NCI-H1694 (cell line): ENCODE measurements at regions not wholly inside any gene's neighbourhood (a gene's known extent, or its start where the extent isn't known, plus 50 kb on each side); places are given as distances from the start of the nearest gene placed in this dataset.
"Not testable (repeated sequence)": the region's sequence is repeated elsewhere in the genome, so short reads cannot be mapped to it uniquely, and the experiment has no call there.

Experiments used
- DNase-seq: peaks from one replicate; lab custom pipeline; 2025; lab: John Stamatoyannopoulos, UW

- DNase-seq = no peak
These were observed 257.7 kb upstream of the MYT1L start for GRCh38 chr2:2588777-2589176.

GRCh38 chr2:2587354-2587753 is 256.3 kb upstream of the MYT1L start:
- DNase-seq = no peak

DNA sequence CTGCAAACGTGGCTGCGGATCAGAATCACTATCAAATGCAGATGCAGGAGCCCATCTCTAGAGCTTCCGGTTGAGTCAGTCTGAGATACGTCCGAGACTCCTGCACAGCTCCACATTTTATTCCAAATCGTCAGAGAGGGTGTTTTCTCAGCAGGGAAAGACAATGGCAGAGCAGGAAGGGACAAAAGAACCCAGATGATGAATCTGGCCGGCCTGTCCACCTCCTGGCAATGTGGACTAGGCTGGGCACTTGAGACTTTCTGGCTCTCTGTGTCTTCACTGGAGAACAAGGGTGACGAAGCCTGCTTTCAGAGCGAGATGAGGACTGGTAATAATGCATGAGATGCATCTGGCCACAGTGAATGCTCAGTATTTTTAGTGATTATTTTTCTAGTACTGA is 255.9 kb upstream of the MYT1L start:
- DNase-seq = no peak

- DNase-seq = no peak
These were observed 255.1 kb upstream of the MYT1L start for GRCh38 chr2:2586068-2586776.

DNA sequence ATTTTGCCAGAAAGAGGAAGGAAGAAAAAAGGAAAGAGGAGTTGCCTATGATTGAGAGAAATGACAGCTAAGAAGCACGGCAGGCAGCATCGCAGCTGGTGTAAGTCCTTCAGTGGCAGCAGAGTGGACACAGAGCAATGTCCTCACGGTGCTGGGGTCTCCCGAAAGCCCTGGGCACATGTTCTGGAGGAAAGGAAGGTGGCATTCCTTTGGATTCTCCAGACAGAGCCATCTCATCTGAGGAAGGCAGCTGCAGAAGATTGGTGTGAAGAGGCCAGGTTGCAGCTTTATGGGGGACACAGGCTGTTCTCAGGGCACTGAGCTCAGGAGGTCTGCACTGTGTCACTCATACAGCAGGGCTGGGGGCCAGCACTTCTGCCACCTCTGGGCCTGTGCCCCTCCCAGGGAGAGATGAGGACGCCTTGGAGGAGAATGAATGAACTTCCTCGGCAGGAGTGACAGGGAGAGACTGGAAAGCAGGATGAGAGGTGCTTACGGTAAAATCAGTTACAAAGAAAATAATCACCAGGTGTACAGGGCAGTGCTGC is 252.0 kb upstream of the MYT1L start:
- DNase-seq = no peak

DNA sequence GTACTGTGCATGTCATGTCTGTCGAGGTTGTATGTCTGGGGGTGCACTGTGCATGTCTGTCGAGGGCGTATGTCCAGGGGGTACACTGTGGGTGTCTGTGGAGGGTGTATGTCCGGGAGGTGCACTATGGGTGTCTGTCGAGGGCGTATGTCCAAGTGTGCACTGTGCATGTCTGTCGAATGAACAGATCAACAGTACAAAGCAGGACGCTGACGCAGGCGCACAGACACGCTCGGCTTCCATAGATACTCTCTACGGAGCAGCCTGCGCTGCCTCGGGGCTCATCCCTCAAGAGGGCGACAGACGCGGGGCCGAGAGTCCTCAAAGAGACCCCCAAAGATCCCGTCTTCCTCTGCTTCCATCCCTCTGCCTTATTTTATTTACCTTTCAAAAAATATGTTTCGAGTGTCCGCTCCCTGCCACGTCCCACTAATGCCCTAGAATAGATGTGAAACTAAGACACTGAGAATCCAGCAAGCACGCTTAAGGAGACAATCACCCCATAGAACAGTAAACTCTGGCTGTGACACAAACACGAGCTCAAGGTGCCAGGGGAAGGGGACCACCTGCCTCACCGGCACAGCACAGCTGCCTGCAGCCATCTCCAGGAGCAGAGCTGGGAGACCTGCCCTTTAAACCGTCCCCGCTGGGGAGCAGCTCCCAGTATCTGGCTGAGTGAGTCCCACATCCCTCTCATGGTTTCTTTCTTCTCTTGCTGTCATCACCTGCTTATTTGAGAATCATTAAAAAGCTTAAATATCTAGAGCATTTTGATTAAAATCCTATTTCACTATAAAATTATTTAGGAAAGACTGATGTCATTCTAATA is 250.5 kb upstream of the MYT1L start:
- DNase-seq = no peak

- DNase-seq = not testable (repeated sequence)
These were observed 249.8 kb upstream of the MYT1L start for GRCh38 chr2:2580841-2581240.

DNA sequence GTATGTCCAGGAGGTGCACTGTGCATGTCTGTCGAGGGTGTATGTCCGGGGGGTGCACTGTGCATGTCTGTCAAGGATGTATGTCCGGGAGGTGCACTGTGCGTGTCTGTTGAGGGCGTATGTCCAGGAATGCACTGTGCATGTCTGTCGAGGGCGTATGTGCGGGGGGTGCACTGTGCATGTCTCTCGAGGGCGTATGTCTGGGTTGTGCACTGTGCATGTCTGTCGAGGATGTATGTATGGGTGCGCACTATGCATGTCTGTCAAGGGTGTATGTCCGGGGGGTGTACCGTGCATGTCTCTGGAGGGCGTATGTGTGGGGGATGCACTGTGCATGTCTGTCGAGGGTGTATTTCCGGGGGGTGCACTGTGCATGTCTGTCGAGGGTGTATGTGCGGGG is 249.3 kb upstream of the MYT1L start:
- no peak for DNase-seq

- DNase-seq = no peak
These were observed 248.7 kb upstream of the MYT1L start for GRCh38 chr2:2579814-2580213.

DNA sequence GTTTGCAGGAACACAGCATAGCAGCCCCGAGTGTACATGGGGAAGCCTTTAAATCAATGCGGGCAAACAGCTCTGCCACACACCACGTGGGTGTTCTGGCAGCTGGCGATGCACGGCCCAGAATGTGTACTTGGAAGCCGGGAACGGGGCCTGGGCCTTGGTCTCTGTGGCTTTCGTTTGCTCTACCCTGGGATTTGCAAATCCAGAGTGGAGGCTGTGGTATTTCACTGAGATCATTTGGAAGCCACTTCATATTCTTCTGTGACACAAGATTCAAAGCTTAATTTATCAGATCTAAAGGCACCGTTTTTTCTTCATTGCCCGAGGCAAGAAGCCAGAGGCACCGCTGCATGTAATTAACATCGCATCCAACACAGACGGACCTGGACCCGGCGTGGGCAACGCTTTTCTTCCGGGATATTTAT is 246.3 kb upstream of the MYT1L start:
- DNase-seq = peak; percentile 79

- no peak for DNase-seq
These were observed 244.9 kb upstream of the MYT1L start for GRCh38 chr2:2575870-2576386.

DNA sequence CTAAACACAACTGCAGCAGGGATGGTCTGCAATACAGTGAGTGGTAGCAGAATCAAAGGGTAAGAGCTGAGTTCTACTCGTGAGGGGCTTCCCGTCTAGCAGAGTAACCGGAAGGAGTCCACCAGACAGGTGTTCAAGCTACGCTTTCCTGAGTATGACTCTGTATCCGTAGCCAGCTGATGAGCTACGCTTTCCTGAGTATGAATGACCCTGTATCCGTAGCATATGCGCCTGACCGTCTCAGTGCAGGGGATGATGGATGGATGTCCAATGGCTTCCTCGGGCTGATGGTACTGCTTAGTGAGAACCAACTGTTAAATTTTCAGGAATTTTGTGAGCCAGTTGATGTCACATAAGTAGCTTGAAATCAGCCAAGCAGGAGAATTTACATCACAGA is 244.1 kb upstream of the MYT1L start:
- no peak for DNase-seq

GRCh38 chr2:2574401-2575180 is 243.5 kb upstream of the MYT1L start:
- no peak for DNase-seq

DNA sequence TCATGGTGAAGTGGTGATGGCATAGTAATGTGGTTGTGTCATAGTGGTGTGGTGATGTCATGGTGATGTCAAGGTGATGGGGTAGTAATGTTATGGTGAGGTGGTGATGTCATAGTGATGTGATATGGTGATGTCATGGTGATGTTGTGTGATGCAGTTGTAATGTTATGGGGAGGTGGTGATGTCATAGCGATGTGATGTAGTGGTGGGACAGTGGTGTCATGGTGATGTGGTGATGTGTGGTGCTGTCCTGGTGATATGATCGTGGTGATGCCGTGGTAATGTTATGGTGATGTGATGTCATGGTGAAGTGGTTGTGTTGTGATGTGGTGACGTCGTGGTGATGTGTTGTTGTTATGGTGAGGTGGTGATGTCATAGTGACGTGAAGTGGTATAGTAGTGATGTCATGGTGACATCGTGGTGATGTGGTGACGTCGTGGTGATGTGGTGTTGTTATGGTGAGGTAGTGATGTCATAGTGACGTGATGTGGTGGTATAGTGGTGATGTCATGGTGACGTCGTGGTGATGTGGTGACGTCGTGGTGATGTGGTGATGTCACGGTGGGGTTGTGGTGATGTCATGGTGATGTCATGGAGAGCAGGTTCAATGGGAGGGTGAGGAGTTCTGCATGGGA is 242.7 kb upstream of the MYT1L start:
- peak; percentile 12 for DNase-seq

DNA sequence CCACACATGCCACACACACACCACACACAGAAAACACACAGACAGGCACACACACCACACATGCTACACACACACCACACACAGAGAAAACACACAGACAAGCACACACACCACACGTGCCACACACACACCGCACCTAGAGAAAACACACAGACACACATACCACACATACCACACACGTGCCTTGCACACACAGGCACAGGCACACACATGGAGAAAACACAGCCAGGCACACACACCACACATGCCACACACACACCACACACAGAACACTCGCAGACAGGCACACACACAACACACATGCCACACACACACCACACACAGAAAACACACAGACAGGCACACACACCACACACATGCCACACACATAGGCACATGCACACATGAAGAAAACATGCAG is 242.1 kb upstream of the MYT1L start:
- DNase-seq = no peak

- no peak for DNase-seq
These were observed 241.5 kb upstream of the MYT1L start for GRCh38 chr2:2572393-2573204.

GRCh38 chr2:2571301-2572150 is 240.5 kb upstream of the MYT1L start:
- DNase-seq = no peak

DNA sequence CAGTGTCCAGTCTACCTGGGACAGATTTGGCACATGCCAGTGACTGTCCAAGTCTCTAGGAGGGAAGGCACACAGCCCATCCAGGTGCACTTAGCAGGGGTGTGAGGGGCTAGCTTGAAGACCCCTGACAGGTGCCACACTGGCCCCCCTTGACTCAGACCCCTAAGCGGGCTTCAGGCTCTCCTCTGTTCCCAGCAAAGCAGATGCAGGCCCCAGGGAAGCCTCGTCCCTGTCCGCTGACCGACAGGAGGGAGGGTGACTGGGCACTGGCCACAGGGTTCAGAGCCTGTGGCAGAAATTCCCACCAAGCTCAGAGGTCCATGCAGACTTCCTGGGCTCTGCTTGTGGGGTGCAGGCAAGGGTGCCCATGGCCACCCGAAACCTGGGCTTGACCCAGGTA is 239.8 kb upstream of the MYT1L start:
- DNase-seq = no peak

DNA sequence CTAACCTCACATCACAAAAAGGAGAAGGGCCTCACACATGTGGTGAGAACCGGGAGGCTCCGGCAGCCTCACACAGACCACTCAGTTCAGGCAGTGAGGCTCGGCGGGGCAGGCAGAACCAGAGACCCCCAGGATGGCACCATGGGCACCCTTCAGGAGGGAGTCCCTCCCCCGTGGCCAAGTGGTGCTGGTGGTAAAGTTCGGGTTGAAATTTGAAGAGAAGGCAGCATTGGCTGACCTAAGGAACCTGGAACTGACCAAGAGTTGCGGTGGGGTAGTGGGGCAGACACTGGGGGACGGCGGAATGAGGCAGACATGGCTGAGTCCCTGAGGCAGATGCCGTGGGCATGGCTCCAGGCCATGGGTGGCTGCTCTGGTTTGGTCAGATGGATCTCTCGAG is 239.3 kb upstream of the MYT1L start:
- DNase-seq = no peak

- DNase-seq = no peak
These were observed 238.8 kb upstream of the MYT1L start for GRCh38 chr2:2569836-2570235.
